Peyer's patch (tissue), 4 donors: ENCODE measurements at regions not wholly inside any gene's neighbourhood (a gene's known extent, or its start where the extent isn't known, plus 50 kb on each side); places are given as distances from the start of the nearest gene placed in this dataset.

Experiments used
- POLR2A ChIP-seq, 2 donors: fragments of 450-650 bp; IDR thresholded peaks; one replicate each; pipeline ENCODE4 v1.5.1; 2017; ENCODE audit warnings: antibody characterized with exemption in 2 of 2, mild to moderate bottlenecking in 2 of 2, moderate library complexity in 2 of 2
- TF ChIP-seq, protein P1 (sequence below), 6 experiments: fragments of 450-650 bp in 4 of 6; fragments of 200-600 bp in 2 of 6; sonication (generic) in 1 of 6; IDR thresholded peaks; one replicate each; pipeline ENCODE4 v1.5.1; 2017 to 2019; ENCODE audit warnings: antibody characterized with exemption in 6 of 6, mild to moderate bottlenecking in 3 of 6, moderate library complexity in 1 of 6

DNA sequence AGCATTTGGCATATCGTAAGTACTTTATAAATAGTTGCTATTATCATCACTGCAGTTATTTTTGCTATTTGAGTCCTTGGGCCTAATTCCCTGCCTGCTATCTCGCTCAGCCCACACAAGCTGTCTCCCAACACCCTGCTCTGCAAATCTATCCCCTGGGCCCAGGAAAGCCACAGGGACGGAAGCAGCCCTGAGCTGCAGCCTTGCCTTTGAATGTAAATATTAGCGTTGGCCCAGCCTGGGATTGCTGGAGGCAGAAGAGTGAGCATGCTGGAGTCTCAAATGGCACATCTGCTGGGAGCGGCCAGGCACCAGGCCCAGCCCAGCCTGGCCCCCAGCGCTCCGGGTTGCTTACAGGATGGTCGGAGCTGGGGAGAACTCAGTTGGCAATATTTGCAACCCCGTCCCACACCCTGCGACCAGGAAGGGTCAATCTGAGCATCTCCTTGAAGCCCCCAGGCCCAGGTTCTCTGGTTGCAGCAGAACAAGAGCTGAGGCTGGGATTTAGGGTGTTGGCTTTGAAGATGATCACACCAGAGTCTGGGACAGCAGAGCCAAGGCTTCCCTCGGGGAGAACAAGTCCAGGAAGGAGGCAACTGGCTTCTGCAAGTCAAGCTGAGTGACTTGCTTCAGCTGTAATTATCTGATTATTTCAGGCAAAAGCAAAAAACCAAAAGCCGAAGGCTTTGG lies 529.6 kb downstream of the SHQ1 start:
- TF ChIP-seq, protein P1, sequence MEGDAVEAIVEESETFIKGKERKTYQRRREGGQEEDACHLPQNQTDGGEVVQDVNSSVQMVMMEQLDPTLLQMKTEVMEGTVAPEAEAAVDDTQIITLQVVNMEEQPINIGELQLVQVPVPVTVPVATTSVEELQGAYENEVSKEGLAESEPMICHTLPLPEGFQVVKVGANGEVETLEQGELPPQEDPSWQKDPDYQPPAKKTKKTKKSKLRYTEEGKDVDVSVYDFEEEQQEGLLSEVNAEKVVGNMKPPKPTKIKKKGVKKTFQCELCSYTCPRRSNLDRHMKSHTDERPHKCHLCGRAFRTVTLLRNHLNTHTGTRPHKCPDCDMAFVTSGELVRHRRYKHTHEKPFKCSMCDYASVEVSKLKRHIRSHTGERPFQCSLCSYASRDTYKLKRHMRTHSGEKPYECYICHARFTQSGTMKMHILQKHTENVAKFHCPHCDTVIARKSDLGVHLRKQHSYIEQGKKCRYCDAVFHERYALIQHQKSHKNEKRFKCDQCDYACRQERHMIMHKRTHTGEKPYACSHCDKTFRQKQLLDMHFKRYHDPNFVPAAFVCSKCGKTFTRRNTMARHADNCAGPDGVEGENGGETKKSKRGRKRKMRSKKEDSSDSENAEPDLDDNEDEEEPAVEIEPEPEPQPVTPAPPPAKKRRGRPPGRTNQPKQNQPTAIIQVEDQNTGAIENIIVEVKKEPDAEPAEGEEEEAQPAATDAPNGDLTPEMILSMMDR (IDR thresholded peaks at IDR 0.05), result no peak
- TF ChIP-seq POLR2A (IDR thresholded peaks at IDR 0.05), result no peak
